SK-N-MC (cell line): ENCODE measurements at regions not wholly inside any gene's neighbourhood (a gene's known extent, or its start where the extent isn't known, plus 50 kb on each side); places are given as distances from the start of the nearest gene placed in this dataset.

Source experiments
- EZH2 ChIP-seq: fragments of 200-600 bp; sonication (generic); IDR thresholded peaks from one replicate; pipeline ENCODE4 v1.6.1; 2017; ENCODE audit warnings: antibody characterized with exemption
- FOXP2 ChIP-seq: optimal IDR thresholded peaks from 2 replicates; pipeline ENCODE3; 2011; ENCODE audit warnings: mild to moderate bottlenecking, moderate library complexity; ENCODE audit not compliant: insufficient read depth; ENCODE audit errors: extremely low read length, control extremely low read depth
- POLR2AphosphoS5 ChIP-seq: IDR thresholded peaks from 2 replicates; pipeline ENCODE4 v1.6.1; 2012; ENCODE audit warnings: mild to moderate bottlenecking, low read depth, low read length, borderline replicate concordance

DNA sequence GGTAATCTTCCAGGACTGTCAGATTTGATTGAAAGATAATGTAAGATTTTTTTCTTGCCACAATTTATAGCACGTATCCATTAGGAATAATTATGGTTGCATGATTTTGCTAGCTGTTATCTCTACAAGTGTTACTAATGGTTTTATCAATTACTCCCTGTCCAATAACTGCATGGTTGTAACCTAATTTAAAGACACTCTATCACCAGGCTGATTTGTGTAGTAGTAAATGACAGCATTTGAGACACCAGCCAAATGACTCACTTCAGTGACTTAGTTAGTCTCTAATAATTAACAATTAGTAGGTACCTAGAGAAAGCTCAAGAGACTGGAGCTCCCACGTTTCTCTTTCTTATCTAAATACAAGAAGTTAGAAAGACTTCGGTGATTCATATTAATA lies 453.8 kb upstream of the POU3F2 start:
- no peak for TF ChIP-seq POLR2AphosphoS5
- no peak for TF ChIP-seq EZH2
- TF ChIP-seq FOXP2: no peak
